C4-2B (cell line): ENCODE measurements at regions not wholly inside any gene's neighbourhood (a gene's known extent, or its start where the extent isn't known, plus 50 kb on each side); places are given as distances from the start of the nearest gene placed in this dataset.
"Not testable (repeated sequence)": the region's sequence is repeated elsewhere in the genome, so short reads cannot be mapped to it uniquely, and the experiment has no call there.

ENCODE experiments used
- H3K27ac ChIP-seq: fragments of 450-650 bp; 2 replicates; pipeline ENCODE4 v1.5.1; 2017
- CTCF ChIP-seq: fragments of 450-650 bp; conservative IDR thresholded peaks from 2 replicates; pipeline ENCODE4 v1.5.1; 2017; ENCODE audit warnings: mild to moderate bottlenecking
- ZFX ChIP-seq: fragments of 450-650 bp; IDR thresholded peaks from 2 replicates; pipeline ENCODE4 v1.6.1; 2017

GRCh38 chrX:148282504-148282903 is 217.9 kb upstream of the AFF2 start:
- TF ChIP-seq CTCF (no peak), ZFX (no peak)
- no peak overlapping the region for H3K27ac ChIP-seq

GRCh38 chrX:148284056-148284455 is 216.4 kb upstream of the AFF2 start:
- H3K27ac ChIP-seq: no peak overlapping the region
- no peak for TF ChIP-seq CTCF
- no peak for TF ChIP-seq ZFX

- TF ChIP-seq ZFX: no peak
- TF ChIP-seq CTCF: no peak
Observed at GRCh38 chrX:148284821-148285220, 215.6 kb upstream of the AFF2 start.

GRCh38 chrX:148288451-148288850 is 212.0 kb upstream of the AFF2 start:
- H3K27ac ChIP-seq: no peak overlapping the region
- TF ChIP-seq ZFX (no peak), CTCF (no peak)

More at GRCh38 chrX:148284821-148285220, 215.6 kb upstream of the AFF2 start:
- H3K27ac ChIP-seq: no peak overlapping the region

GRCh38 chrX:148290041-148290440 is 210.4 kb upstream of the AFF2 start:
- H3K27ac ChIP-seq: no peak overlapping the region
- TF ChIP-seq CTCF: no peak
- TF ChIP-seq ZFX: no peak

GRCh38 chrX:148290931-148291330 is 209.5 kb upstream of the AFF2 start:
- no peak for TF ChIP-seq CTCF
- TF ChIP-seq ZFX: no peak
- no peak overlapping the region for H3K27ac ChIP-seq

GRCh38 chrX:148298737-148299136 is 201.7 kb upstream of the AFF2 start:
- TF ChIP-seq CTCF (no peak), ZFX (no peak)
- H3K27ac ChIP-seq: no peak overlapping the region

GRCh38 chrX:148305214-148305613 is 195.2 kb upstream of the AFF2 start:
- H3K27ac ChIP-seq: not testable (repeated sequence)
